NB4 (cell line): ENCODE measurements at regions not wholly inside any gene's neighbourhood (a gene's known extent, or its start where the extent isn't known, plus 50 kb on each side); places are given as distances from the start of the nearest gene placed in this dataset.
A peak's percentile ranks its signal among the peaks of the same experiment; 100 is the strongest.

ENCODE experiments used
- DNase-seq: peaks from one replicate; pipeline ENCODE4 v3.0.0; 2010; ENCODE audit warnings: low read depth
- H3K4me3 ChIP-seq: one replicate; pipeline ENCODE4 v1.5.1; 2011; ENCODE audit warnings: mild to moderate bottlenecking, low read depth, low read length, moderate library complexity
- MYC ChIP-seq: IDR thresholded peaks from 2 replicates; pipeline ENCODE4 v1.6.1; 2011; ENCODE audit warnings: low read depth, low read length
- POLR2A ChIP-seq: IDR thresholded peaks from 2 replicates; pipeline ENCODE4 v1.6.1; 2011; ENCODE audit warnings: mild to moderate bottlenecking; ENCODE audit not compliant: insufficient read length; ENCODE audit errors: extremely low read depth
- TF ChIP-seq, protein P1 (sequence below): IDR thresholded peaks from one replicate; pipeline ENCODE4 v1.5.1; 2012; ENCODE audit warnings: low read depth, low read length
- TF ChIP-seq, protein P2 (sequence below): IDR thresholded peaks from 2 replicates; pipeline ENCODE4 v1.6.1; 2011; ENCODE audit warnings: low read depth, low read length

DNA sequence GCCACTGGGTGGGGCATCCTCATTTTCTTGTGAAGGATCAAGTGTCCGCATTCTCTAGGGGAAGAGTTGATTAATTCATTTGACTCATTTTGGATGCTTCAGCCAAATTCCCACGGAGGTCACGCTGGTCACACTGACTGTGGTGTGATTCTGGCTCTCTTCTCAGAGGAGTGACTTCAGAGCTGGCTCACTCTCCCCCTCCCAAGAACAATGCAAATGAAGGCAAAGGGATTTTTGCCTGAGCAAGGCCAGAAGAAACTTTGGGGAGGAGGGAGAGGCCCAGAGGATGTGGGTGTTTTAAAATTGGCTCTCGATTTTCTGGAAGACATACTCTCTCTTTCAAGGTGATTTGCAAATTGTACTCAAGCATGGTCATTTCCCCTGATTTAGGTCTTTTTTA, 51.1 kb upstream of the LMO2 start:
- TF ChIP-seq MYC (no peak), POLR2A (no peak)
- TF ChIP-seq, protein P1, sequence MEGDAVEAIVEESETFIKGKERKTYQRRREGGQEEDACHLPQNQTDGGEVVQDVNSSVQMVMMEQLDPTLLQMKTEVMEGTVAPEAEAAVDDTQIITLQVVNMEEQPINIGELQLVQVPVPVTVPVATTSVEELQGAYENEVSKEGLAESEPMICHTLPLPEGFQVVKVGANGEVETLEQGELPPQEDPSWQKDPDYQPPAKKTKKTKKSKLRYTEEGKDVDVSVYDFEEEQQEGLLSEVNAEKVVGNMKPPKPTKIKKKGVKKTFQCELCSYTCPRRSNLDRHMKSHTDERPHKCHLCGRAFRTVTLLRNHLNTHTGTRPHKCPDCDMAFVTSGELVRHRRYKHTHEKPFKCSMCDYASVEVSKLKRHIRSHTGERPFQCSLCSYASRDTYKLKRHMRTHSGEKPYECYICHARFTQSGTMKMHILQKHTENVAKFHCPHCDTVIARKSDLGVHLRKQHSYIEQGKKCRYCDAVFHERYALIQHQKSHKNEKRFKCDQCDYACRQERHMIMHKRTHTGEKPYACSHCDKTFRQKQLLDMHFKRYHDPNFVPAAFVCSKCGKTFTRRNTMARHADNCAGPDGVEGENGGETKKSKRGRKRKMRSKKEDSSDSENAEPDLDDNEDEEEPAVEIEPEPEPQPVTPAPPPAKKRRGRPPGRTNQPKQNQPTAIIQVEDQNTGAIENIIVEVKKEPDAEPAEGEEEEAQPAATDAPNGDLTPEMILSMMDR, result no peak
- TF ChIP-seq, protein P2, sequence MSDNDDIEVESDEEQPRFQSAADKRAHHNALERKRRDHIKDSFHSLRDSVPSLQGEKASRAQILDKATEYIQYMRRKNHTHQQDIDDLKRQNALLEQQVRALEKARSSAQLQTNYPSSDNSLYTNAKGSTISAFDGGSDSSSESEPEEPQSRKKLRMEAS, result no peak
- DNase-seq, result peak; percentile 23
- H3K4me3 ChIP-seq, result no peak overlapping the region

DNA sequence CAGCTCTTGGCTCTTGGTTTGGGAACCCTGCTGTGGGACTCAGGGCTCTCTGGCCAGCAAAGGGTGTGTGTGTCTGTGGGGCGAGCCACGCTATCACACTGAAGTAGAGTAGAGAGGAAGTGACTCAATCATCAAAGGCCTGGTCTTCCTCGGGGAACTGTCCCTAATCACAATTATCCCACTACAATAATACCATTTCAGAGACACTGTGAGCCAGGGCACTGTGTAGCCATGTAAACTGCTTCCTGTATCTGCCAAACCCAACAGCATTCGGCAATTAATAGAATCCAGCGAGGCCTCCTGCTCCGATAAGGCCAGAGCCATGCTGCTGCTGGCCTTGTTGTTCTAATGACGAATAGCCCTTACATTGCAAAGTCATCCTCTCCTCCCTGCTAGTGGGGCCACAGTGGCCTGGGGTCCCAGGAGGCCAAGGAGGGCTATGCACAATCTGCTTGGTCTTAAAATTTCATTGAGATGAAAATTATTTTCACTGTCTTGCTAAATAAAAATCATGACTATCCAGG, 49.8 kb upstream of the LMO2 start:
- TF ChIP-seq POLR2A (no peak), MYC (0 out of 2 replicates have a peak, but pooled peaks have one; percentile 8)
- TF ChIP-seq, protein P1, result no peak
- TF ChIP-seq, protein P2, result peak; percentile 24; the same call in 1 of the 2 replicates
- peak; percentile 82 for DNase-seq
- no peak overlapping the region for H3K4me3 ChIP-seq
